Thyroid gland (tissue), 4 donors: ENCODE measurements at regions not wholly inside any gene's neighbourhood (a gene's known extent, or its start where the extent isn't known, plus 50 kb on each side); places are given as distances from the start of the nearest gene placed in this dataset.
"Not testable (repeated sequence)": the region's sequence is repeated elsewhere in the genome, so short reads cannot be mapped to it uniquely, and the experiment has no call there.

Experiments
- DNase-seq, 2 donors: peaks; one replicate each; pipeline ENCODE4 v3.0.0-alpha.2; 2019
- H3K27ac ChIP-seq, 3 donors: fragments of 200-600 bp; sonication (generic); 1 replicate in 2 of 3; 2 replicates in 1 of 3; pipeline ENCODE4 v1.5.1; 2016 to 2019; ENCODE audit warnings: mild to moderate bottlenecking in 1 of 3, moderate library complexity in 1 of 3
- H3K27me3 ChIP-seq: fragments of 200-600 bp; sonication (generic); one replicate; pipeline ENCODE4 v1.5.1; 2019
- H3K36me3 ChIP-seq, 2 donors: fragments of 200-600 bp; sonication (generic); one replicate each; pipeline ENCODE4 v1.5.1; 2016 to 2019
- H3K4me1 ChIP-seq, 2 donors: fragments of 200-600 bp; sonication (generic); one replicate each; pipeline ENCODE4 v1.5.1; 2017 to 2019
- H3K4me3 ChIP-seq, 3 donors: fragments of 200-600 bp; sonication (generic); replicated peaks in 1 of 3; 1 replicate in 2 of 3; 2 replicates in 1 of 3; pipeline ENCODE4 v1.5.1; 2016; ENCODE audit warnings: mild to moderate bottlenecking in 1 of 3
- H3K9me3 ChIP-seq: fragments of 200-600 bp; sonication (generic); one replicate; pipeline ENCODE4 v1.5.1; 2017
- POLR2A ChIP-seq, 2 donors: fragments of 450-650 bp; IDR thresholded peaks; one replicate each; pipeline ENCODE4 v1.6.1; 2017; ENCODE audit warnings: antibody characterized with exemption in 2 of 2, mild to moderate bottlenecking in 2 of 2, moderate library complexity in 1 of 2
- WGBS, 2 donors: methylation state at CpG; one replicate each; pipeline ENCODE4 v1.1.5; 2017; 5-methylcytosine and 5-hydroxymethylcytosine counted together
- intact Hi-C: fragments of 100-400 bp; cut with DNase I; formaldehyde crosslinking; loops from one replicate; pipeline ENCODE4 v1.15.1; 2023
- TF ChIP-seq, protein P1 (sequence below), 6 experiments: fragments of 200-600 bp in 3 of 6; fragments of 450-650 bp in 3 of 6; sonication (generic) in 3 of 6; IDR thresholded peaks; one replicate each; pipeline ENCODE4 v1.5.1; 2016 to 2019; ENCODE audit warnings: antibody characterized with exemption in 6 of 6, mild to moderate bottlenecking in 2 of 6, inconsistent platforms in 1 of 6, moderate library complexity in 1 of 6

DNA sequence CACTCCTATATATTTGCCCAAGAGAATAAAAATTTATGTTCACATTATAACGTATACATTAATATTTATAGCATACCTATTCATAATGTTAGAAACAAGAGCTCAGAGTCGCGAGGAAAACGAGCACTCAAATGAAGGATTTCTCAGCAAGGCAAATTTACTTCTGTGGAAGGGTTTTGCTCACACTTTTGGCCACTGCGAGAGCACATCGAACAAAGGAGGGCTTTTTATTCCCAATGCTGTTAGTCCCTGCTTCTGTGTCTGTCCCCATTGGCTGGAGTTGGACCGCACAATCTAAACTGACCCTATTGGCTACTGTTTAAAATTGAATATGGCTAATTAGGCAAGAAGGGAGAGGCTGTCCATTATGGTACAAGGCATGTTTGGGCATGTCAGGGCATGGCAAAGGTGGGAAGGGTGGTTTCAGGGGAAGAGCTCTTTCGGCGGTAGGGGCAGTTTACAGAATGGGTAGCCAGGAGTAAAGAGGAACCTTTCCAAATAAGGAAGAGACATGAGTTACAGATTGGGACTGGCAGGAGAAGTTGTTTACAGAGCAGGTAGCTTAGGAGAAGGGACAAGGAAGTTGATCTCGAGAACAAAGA is 702.9 kb downstream of the TRHDE start:
- no peak overlapping the region for H3K27ac ChIP-seq
- DNase-seq: no peak
- no peaks in the 10 kb centered on the region for H3K36me3 ChIP-seq
- no peaks in the 10 kb centered on the region for H3K27me3 ChIP-seq
- TF ChIP-seq, protein P1, sequence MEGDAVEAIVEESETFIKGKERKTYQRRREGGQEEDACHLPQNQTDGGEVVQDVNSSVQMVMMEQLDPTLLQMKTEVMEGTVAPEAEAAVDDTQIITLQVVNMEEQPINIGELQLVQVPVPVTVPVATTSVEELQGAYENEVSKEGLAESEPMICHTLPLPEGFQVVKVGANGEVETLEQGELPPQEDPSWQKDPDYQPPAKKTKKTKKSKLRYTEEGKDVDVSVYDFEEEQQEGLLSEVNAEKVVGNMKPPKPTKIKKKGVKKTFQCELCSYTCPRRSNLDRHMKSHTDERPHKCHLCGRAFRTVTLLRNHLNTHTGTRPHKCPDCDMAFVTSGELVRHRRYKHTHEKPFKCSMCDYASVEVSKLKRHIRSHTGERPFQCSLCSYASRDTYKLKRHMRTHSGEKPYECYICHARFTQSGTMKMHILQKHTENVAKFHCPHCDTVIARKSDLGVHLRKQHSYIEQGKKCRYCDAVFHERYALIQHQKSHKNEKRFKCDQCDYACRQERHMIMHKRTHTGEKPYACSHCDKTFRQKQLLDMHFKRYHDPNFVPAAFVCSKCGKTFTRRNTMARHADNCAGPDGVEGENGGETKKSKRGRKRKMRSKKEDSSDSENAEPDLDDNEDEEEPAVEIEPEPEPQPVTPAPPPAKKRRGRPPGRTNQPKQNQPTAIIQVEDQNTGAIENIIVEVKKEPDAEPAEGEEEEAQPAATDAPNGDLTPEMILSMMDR (IDR thresholded peaks at IDR 0.05): no peak
- no peaks in the 10 kb centered on the region for H3K9me3 ChIP-seq
- H3K4me3 ChIP-seq: no peak overlapping the region
- H3K4me1 ChIP-seq: no peaks in the 10 kb centered on the region
- WGBS, 2 donors: 89 to 91% methylated on average over 10 of the region's 10 CpGs
- intact Hi-C loops: no loop called here

DNA sequence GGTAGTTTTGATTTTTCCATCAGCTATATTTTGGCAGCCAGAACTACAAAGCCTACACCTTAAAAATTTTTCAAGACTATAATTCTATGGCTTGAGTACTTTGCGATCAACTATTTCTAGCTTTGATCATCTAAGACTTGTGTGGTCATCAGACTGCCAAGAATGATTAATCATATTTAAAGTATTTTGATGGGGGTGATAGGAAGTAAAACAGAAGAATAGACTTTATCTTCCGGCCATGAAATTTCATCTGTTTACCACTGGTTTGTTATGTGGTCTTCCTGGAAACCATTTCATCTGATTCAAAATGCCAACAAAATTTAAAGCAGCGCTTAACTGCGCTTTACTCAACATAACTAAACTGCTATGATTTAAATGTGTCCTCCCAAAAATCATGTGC is 706.8 kb downstream of the TRHDE start:
- H3K9me3 ChIP-seq: no peaks in the 10 kb centered on the region
- H3K36me3 ChIP-seq: no peaks in the 10 kb centered on the region
- H3K27me3 ChIP-seq: no peaks in the 10 kb centered on the region
- no peak for DNase-seq
- H3K4me3 ChIP-seq: no peak overlapping the region
- 95% methylated on average over 4 of the region's 4 CpGs for WGBS, 2 donors
- H3K4me1 ChIP-seq: no peaks in the 10 kb centered on the region
- TF ChIP-seq, protein P1 (IDR thresholded peaks at IDR 0.05): no peak
- TF ChIP-seq POLR2A (IDR thresholded peaks at IDR 0.05): no peak
- H3K27ac ChIP-seq: no peak overlapping the region
- intact Hi-C loops: no loop called here

DNA sequence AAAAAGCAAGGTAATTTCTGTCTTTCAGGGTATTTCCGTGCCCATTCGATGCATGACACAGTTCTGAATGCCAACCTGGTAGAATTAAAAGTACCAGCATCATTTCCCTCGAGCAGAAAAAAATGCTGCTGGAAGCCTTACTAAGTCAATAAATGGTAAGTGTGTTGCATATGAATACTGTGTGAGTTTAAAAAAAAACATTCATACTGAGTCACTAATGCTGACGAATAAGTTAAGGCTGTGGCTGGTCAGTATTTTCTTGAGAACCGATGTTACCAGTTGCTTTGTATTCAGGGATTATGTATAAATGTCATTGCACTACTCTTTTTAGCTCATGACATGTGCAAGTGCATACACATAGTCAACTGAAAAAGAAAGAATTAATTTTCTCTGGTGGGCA is 710.2 kb downstream of the TRHDE start:
- Histone ChIP-seq H3K36me3 (no peaks in the 10 kb centered on the region), H3K27ac (no peak overlapping the region), H3K4me1 (no peaks in the 10 kb centered on the region), H3K4me3 (no peak overlapping the region), H3K27me3 (no peaks in the 10 kb centered on the region), H3K9me3 (no peaks in the 10 kb centered on the region)
- intact Hi-C loops: no loop called here
- TF ChIP-seq, protein P1 (IDR thresholded peaks at IDR 0.05): no peak
- no peak for TF ChIP-seq POLR2A (IDR thresholded peaks at IDR 0.05)
- no peak for DNase-seq
- WGBS, 2 donors: 80% methylated on average over 5 of the region's 5 CpGs

DNA sequence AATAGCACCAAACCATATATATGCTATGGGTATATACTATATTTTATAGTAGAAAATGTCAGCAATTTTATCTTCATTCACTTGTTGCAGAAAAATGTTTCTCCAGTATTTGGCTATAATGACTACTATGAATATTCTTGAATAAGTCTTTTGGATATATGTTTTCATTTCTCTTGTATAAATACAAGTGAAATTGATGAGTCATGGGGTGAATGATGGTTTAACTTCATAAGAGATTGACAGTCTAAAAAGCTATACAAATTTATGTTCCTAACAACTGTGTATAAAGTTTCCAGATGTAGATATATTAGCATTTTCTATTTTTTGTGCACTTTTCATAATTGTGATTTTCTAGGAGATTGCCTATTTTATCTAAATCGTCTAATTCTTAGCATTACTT is 714.8 kb downstream of the TRHDE start:
- TF ChIP-seq, protein P1 (IDR thresholded peaks at IDR 0.05): no peak
- TF ChIP-seq POLR2A (IDR thresholded peaks at IDR 0.05): no peak
- no peak overlapping the region for H3K4me3 ChIP-seq
- intact Hi-C loops: no loop called here
- H3K27ac ChIP-seq: no peak overlapping the region
- no peaks in the 10 kb centered on the region for H3K27me3 ChIP-seq
- no peaks in the 10 kb centered on the region for H3K9me3 ChIP-seq
- no peak for DNase-seq
- no peaks in the 10 kb centered on the region for H3K4me1 ChIP-seq
- WGBS, 2 donors: 74 to 80% methylated on average over 1 of the region's 1 CpG
- H3K36me3 ChIP-seq: no peaks in the 10 kb centered on the region

DNA sequence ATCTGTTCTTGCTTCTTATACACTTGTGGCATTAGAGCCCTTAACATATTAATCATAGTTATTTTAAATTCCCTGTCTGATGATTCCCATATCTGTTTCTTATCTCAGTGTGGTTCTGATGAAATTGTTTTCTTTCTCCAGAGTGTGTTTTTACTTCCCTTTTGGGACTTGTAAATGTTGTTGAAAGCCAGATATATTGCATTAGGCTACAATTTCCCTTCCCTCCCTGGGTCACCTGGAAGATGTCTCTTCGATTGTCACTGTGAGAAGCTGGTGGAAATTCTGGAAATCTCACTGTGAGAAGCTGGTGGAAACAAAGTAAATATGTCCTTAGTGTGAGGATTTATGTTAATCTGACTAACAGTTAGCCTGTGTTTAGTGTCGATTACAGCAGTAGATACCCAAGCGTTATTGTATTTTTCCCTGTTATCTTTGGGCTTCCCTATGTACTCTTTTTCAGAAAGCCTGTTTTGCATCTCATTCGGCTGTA is 717.3 kb downstream of the TRHDE start:
- intact Hi-C loops: no loop called here
- Histone ChIP-seq H3K36me3 (no peaks in the 10 kb centered on the region), H3K9me3 (no peaks in the 10 kb centered on the region), H3K27ac (no peak overlapping the region), H3K27me3 (no peaks in the 10 kb centered on the region), H3K4me1 (no peaks in the 10 kb centered on the region), H3K4me3 (no peak overlapping the region)
- TF ChIP-seq, protein P1 (IDR thresholded peaks at IDR 0.05): no peak
- TF ChIP-seq POLR2A (IDR thresholded peaks at IDR 0.05): no peak
- WGBS, 2 donors: 59 to 66% methylated on average over 4 of the region's 4 CpGs
- DNase-seq: no peak

DNA sequence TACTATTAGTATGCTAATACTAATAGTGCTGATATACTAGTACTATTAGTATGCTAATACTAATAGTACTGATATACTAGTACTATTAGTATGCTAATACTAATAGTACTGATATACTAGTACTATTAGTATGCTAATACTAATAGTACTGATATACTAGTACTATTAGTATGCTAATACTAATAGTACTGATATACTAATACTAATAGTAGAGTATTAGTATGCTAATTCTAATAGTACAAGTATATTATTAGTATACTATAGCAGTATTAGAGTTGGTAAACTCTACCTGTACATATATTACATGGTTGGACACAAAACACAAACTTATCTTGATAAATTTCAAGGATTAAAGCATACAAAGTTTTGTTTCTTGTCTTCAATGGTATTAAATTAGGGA is 722.9 kb downstream of the TRHDE start:
- DNase-seq, intact Hi-C loops, H3K36me3 ChIP-seq, H3K27me3 ChIP-seq, H3K27ac ChIP-seq, H3K4me1 ChIP-seq, H3K4me3 ChIP-seq, H3K9me3 ChIP-seq: not testable (repeated sequence)
